ENCODE measurements at regions not wholly inside any gene's neighbourhood (a gene's known extent, or its start where the extent isn't known, plus 50 kb on each side); places are given as distances from the start of the nearest gene placed in this dataset.

- DNase-seq (ENCODE audit: low read depth) (no peak), FAIRE-seq (no peak)
- Histone ChIP-seq H3K4me3 (ENCODE audit: low read depth, low read length) (no peak overlapping the region), H3K27me3 (ENCODE audit: control insufficient read depth, insufficient read depth, low read length) (no peaks in the 10 kb centered on the region), H3K36me3 (ENCODE audit: control insufficient read depth, insufficient read depth, low read length) (no peaks in the 10 kb centered on the region)
- TF ChIP-seq, protein P1, sequence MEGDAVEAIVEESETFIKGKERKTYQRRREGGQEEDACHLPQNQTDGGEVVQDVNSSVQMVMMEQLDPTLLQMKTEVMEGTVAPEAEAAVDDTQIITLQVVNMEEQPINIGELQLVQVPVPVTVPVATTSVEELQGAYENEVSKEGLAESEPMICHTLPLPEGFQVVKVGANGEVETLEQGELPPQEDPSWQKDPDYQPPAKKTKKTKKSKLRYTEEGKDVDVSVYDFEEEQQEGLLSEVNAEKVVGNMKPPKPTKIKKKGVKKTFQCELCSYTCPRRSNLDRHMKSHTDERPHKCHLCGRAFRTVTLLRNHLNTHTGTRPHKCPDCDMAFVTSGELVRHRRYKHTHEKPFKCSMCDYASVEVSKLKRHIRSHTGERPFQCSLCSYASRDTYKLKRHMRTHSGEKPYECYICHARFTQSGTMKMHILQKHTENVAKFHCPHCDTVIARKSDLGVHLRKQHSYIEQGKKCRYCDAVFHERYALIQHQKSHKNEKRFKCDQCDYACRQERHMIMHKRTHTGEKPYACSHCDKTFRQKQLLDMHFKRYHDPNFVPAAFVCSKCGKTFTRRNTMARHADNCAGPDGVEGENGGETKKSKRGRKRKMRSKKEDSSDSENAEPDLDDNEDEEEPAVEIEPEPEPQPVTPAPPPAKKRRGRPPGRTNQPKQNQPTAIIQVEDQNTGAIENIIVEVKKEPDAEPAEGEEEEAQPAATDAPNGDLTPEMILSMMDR (IDR thresholded peaks at IDR 0.05; ENCODE audit: insufficient read depth, low read length, severe bottlenecking), result no peak
Observed at GRCh38 chr18:61750840-61751668, 141.8 kb downstream of the RNF152 start.

- FAIRE-seq (no peak), DNase-seq (ENCODE audit: low read depth) (no peak)
- TF ChIP-seq, protein P1 (IDR thresholded peaks at IDR 0.05; ENCODE audit: insufficient read depth, low read length, severe bottlenecking), result no peak
- Histone ChIP-seq H3K4me3 (ENCODE audit: low read depth, low read length) (no peak overlapping the region), H3K27me3 (ENCODE audit: control insufficient read depth, insufficient read depth, low read length) (no peaks in the 10 kb centered on the region), H3K36me3 (ENCODE audit: control insufficient read depth, insufficient read depth, low read length) (no peaks in the 10 kb centered on the region)
Observed at GRCh38 chr18:61749546-61749945, 143.3 kb downstream of the RNF152 start.

DNA sequence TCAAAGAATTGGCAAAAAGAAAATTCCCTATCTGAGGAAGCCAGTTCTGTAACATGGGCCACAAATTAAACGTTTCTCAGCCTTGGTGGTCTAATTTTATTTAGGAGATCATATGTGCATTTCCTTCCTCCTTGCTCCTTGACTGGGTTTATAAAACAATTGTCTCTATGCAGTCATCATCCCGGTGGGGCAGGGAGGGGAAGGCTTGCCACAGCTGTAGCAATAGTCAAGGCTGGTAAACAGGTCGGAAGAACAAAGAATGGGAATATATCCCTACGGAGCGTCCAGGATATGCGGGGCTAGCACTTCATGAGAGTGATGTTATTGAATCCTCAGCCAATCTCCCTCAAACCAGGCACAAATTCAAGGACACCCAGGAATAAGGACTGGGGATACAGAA, 143.8 kb downstream of the RNF152 start:
- DNase-seq (ENCODE audit: low read depth) (no peak), FAIRE-seq (no peak)
- H3K4me3 ChIP-seq (ENCODE audit: low read depth, low read length), result no peak overlapping the region
- no peaks in the 10 kb centered on the region for H3K36me3 ChIP-seq (ENCODE audit: control insufficient read depth, insufficient read depth, low read length)
- H3K27me3 ChIP-seq (ENCODE audit: control insufficient read depth, insufficient read depth, low read length), result no peaks in the 10 kb centered on the region
- TF ChIP-seq, protein P1 (IDR thresholded peaks at IDR 0.05; ENCODE audit: insufficient read depth, low read length, severe bottlenecking), result no peak

GRCh38 chr18:61748004-61748403, 144.8 kb downstream of the RNF152 start:
- DNase-seq (ENCODE audit: low read depth) (no peak), FAIRE-seq (no peak)
- Histone ChIP-seq H3K4me3 (ENCODE audit: low read depth, low read length) (no peak overlapping the region), H3K36me3 (ENCODE audit: control insufficient read depth, insufficient read depth, low read length) (no peaks in the 10 kb centered on the region), H3K27me3 (ENCODE audit: control insufficient read depth, insufficient read depth, low read length) (no peaks in the 10 kb centered on the region)
- TF ChIP-seq, protein P1 (IDR thresholded peaks at IDR 0.05; ENCODE audit: insufficient read depth, low read length, severe bottlenecking), result no peak

GRCh38 chr18:61743775-61744531, 148.9 kb downstream of the RNF152 start:
- H3K27me3 ChIP-seq (ENCODE audit: control insufficient read depth, insufficient read depth, low read length), result no peaks in the 10 kb centered on the region
- no peak for FAIRE-seq
- no peaks in the 10 kb centered on the region for H3K36me3 ChIP-seq (ENCODE audit: control insufficient read depth, insufficient read depth, low read length)
- TF ChIP-seq, protein P1 (IDR thresholded peaks at IDR 0.05; ENCODE audit: insufficient read depth, low read length, severe bottlenecking), result no peak
- H3K4me3 ChIP-seq (ENCODE audit: low read depth, low read length), result no peak overlapping the region
- DNase-seq (ENCODE audit: low read depth), result no peak

Data from bronchial epithelial cell (primary cell).